GM18867 (cell line): ENCODE measurements at regions not wholly inside any gene's neighbourhood (a gene's known extent, or its start where the extent isn't known, plus 50 kb on each side); places are given as distances from the start of the nearest gene placed in this dataset.

Experiments used
- ATAC-seq: cut with Tn5 transposase; IDR thresholded peaks from one replicate; pipeline ENCODE4 v1.9.1; 2021; ENCODE audit warnings: mild to moderate bottlenecking, moderate library complexity; ENCODE audit not compliant: unreplicated experiment

DNA sequence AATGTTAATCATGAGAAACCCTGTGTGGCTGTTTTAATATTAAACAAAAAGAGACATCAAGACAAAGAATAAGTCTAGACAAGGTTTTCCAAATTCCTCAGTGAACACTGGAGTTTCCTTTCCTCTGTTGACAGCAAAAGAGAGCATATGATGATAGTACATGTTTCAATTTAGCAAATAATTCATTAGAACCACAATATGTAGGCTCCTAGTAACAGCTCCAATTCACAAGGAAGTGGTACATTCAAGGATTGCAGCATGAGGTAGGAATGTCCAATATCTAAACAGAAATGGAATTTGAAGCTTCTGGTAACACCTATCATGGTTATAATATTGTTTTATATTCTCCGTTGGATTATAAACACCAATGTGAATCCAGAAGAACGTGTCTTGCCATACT, 203.8 kb upstream of the TECRL start:
- ATAC-seq = no peak

- no peak for ATAC-seq
These were observed 188.8 kb upstream of the TECRL start for GRCh38 chr4:64598066-64598465.

DNA sequence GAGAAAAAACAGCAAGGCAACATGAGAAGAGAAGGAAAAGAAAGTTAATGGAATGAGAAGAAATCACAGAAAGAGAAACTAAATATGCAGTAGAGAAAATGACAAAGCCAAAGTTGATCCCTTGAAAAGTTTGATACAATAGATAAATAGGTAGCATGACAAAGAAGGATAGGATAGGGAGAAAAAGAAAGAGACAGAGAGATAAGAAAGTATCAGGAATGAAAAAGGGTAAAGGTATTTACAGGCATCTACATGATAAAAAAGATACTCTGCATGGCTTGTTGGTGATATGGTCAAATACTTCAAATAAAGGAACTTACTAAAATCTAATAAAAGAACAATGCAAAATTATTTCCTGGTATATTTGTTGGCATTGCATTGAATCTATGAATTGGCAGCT, 185.5 kb upstream of the TECRL start:
- ATAC-seq = no peak

GRCh38 chr4:64588507-64588906, 179.3 kb upstream of the TECRL start:
- ATAC-seq = no peak

GRCh38 chr4:64584981-64585557, 175.8 kb upstream of the TECRL start:
- peak; percentile 70 for ATAC-seq

- ATAC-seq = no peak
These were observed 174.9 kb upstream of the TECRL start for GRCh38 chr4:64584125-64584524.

DNA sequence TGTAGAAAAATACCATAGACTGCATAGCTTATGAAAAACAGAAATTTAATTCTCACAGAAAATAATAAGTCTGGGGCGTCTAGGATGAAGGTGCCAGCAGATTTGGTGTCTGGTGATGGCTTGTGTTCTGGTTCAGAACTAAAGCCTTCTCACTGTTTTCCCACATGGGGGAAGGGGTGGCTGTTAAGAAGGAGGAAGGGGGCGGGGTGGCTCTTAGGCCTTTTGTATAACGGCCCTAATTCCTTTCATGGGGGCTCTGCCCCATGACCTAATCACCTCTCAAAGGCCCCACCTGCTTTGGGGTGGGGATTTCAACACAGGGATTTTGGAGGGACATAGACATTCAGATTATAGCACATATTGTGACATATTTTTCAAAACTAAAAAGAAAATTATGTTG, 173.2 kb upstream of the TECRL start:
- ATAC-seq = no peak

DNA sequence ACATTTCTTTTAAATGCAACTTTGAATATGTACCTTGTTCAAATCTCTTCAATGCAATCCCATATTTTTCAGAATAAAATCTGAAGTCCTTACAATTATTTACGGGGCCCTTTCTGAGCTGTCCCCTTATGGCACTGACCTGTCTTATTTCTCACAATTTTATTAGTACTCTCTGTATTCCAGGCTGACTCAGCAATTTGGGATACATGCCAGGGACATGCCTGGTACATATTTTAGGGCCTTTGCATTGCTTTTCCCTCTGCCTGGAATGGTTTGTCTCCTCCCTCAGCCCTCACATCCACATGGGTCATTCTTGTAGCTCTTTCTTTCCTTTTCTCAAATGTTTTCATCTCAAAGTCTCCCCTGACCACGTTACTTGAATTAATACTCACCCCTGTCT, 172.2 kb upstream of the TECRL start:
- no peak for ATAC-seq

DNA sequence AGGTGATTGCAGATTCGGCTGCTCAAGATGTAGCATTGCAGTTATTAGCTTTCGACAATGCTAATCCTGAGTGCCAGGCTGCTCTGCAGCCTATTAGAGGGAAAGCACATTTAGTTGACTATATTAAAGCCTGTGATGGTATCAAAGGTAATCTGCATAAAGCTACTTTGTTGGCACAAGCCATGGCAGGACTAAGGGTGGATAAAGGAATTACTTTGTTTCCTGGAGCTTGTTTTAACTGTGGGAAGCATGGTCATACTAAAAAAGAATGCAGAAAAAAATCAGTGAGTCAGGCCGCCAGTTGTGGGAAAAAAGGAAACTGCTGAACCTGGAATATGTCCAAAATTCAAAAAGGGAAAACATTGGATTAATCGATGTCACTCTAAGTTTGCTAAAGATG, 154.9 kb upstream of the TECRL start:
- ATAC-seq = no peak

DNA sequence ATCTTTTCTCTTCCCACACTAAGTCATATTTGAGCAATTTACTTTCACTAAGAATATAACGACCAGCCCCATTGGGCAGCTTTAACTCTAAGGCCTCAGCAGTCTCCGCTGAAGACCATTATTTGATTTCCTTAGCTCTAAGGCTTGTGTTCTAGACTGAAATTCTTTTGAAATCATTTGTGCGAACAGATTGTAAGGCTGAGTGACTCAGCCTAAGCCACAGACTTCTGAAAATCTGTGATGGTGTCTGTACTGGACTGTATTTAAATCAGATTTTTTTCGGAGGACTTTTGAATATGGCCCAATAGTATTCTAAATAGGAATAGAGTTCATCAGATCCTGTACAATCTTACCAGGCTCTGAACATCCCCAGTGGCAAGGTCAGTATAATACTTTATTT, 150.3 kb upstream of the TECRL start:
- ATAC-seq = no peak

DNA sequence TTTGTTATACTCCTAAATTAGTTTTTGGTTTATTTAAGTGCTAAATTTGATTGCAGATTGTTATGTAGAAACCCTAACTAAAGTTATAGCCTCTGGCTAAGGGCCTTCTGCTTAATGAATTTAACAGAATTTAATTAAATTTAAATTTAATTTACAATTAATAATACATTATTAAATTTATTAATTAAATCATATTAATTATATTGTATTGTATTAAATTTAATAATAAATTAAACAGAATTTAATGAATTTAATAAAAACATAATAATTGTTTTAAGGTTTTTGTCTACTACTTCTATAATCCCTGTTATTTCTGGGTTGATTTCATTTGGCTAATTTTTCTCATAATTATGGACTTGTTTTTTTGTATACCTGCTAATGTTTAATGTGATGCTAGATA, 141.9 kb upstream of the TECRL start:
- ATAC-seq = no peak

DNA sequence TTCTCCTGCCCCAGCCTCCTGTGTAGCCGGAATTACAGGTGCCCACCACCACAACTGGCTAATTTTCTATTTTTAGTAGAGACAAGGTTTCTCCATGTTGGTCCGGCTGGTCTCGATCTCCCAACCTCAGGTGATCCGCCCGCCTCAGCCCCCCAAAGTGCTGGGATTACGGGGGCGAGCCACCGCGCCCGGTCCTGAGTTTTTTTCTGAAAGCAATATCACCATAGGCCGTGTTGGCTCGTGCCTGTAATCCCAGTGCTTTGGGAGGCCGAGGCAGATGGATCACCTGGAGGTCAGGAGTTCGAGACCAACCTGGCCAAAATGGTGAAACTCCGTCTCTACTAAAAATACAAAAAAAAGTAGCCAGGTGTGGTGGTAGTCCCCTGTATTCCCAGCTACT, 136.3 kb upstream of the TECRL start:
- no peak for ATAC-seq

GRCh38 chr4:64539234-64539849, 130.1 kb upstream of the TECRL start:
- ATAC-seq = peak; percentile 97

GRCh38 chr4:64538219-64538618, 129.0 kb upstream of the TECRL start:
- ATAC-seq = no peak

DNA sequence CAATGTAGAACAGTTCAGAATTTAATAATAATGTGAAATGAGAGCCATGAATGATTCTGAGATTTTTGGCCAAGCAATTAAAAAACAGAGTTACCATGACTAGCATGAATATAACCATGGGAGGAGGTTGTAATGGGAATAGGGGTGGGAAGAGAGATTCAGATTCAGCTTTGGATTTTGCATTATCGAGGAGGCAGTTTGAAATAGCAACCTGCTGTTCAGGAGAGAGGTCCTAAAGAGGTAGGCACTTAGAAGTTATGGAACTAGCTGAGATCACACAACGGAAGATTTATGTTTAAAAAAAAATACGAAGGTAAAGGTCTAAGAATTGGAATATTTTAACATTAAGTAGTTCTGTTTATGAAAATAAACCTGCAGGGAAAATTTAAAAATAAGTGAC, 124.4 kb upstream of the TECRL start:
- ATAC-seq = no peak

DNA sequence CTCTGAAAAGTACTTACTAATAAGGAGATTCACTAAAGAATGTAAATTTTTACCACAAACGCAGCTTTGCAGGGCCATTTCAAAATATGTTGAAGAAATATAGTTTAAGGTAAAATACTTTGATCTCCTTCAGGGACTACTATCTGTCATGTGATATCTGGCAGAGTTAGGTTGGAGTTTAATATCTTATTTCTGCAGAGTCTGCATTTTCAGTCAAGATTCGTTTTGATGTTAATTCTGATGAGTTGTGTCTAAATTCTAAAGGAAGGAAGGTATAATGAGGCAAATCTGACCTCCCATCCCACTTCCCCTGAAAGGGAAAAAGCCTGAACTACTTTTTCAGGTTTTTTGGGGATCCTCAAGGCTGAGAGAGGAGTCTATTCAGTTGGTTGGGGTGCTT, 123.9 kb upstream of the TECRL start:
- no peak for ATAC-seq

DNA sequence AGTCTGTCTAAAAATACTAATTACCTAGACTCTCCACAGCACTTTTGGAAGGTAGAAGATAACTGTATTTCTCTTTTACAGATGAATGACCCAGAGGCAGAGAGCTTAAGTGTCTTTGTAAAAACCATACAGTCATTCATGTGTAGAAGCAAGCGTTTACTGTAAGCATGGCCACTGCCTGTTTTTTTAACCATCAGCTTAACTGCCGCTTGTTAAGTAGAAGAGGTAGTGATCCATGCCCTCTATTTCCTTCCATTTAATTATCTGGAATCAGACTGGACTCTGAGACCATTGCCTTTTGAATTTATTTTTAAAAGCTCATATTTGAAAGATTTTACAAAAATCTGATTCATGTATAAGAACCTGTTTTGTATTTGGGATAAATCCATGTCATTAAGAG, 111.2 kb upstream of the TECRL start:
- ATAC-seq = no peak

DNA sequence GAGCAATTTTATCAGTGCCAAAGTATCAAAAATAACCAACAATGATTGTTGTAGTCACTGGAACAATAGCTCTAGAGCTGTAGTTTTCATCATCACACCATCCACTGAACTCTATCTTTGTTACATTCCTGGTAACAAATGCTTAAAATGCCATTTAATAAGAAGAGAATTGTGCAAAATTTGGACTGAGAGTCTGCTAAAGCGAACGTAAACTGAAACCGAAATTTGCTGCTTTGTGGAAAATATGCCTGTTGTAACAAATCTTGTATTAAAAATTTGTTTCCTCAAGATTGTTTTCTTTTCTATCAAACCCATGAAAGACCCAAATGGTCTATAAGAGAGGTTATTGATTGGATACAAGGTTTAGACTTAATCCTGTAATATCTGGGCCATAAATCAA, 109.3 kb upstream of the TECRL start:
- ATAC-seq = no peak

DNA sequence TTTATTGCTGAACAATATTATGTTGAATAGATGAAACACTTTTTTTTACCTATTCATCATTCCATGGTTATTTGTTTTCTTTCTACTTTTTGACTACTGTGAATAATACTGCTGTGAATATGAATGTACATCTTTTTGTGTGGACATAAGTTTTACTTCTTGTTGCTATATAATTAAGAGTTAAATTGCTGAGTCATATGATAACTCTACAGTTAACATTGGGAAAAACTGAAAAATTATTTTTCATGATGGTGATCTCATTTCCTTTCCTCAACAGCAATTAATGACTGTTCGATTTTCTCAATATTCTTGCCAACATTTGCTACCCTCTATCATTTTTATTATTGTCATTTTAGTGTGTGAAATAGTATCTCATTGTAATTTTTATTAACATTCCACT, 106.9 kb upstream of the TECRL start:
- ATAC-seq = no peak

DNA sequence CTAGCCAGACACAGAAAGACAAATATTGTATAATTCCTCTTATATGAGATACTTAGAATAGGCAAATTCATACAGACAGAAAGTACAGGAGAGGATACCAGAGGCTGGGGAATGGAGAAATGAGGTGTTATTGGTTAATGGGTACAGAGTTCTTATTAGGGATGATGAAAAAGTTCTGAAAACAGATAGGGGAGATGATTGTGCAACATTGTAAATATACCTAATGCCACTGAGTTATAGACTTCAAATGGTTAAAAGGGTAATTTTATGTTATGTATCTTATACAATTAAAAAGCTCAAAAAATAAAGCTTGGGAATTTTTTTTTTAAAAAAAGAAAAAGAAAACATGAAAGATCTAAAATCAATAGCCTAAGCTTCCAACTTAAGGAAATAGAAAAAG, 98.8 kb upstream of the TECRL start:
- no peak for ATAC-seq

- ATAC-seq = no peak
These were observed 94.9 kb upstream of the TECRL start for GRCh38 chr4:64503945-64504675.

GRCh38 chr4:64503416-64503815, 94.2 kb upstream of the TECRL start:
- ATAC-seq = no peak

- no peak for ATAC-seq
These were observed 88.2 kb upstream of the TECRL start for GRCh38 chr4:64497491-64497890.
